Choroid plexus epithelial cell (primary cell): ENCODE measurements at regions not wholly inside any gene's neighbourhood (a gene's known extent, or its start where the extent isn't known, plus 50 kb on each side); places are given as distances from the start of the nearest gene placed in this dataset.
A peak's percentile ranks its signal among the peaks of the same experiment; 100 is the strongest.

Source experiments
- DNase-seq: peaks from one replicate; pipeline ENCODE4 v3.0.0-alpha.2; 2010; ENCODE audit warnings: low read depth
- H3K4me3 ChIP-seq: 2 replicates; pipeline ENCODE4 v1.5.1; 2011; ENCODE audit warnings: low read depth, mild to moderate bottlenecking, control low read depth, low read length, moderate library complexity
- CTCF ChIP-seq: conservative IDR thresholded peaks from 2 replicates; pipeline ENCODE4 v1.5.1; 2011; ENCODE audit warnings: low read depth, mild to moderate bottlenecking, control low read depth, inconsistent platforms, low read length, moderate library complexity

GRCh38 chr1:170460001-170460400 lies 72.0 kb upstream of the GORAB start:
- DNase-seq, result no peak
- TF ChIP-seq CTCF, result no peak
- H3K4me3 ChIP-seq, result no peak overlapping the region

DNA sequence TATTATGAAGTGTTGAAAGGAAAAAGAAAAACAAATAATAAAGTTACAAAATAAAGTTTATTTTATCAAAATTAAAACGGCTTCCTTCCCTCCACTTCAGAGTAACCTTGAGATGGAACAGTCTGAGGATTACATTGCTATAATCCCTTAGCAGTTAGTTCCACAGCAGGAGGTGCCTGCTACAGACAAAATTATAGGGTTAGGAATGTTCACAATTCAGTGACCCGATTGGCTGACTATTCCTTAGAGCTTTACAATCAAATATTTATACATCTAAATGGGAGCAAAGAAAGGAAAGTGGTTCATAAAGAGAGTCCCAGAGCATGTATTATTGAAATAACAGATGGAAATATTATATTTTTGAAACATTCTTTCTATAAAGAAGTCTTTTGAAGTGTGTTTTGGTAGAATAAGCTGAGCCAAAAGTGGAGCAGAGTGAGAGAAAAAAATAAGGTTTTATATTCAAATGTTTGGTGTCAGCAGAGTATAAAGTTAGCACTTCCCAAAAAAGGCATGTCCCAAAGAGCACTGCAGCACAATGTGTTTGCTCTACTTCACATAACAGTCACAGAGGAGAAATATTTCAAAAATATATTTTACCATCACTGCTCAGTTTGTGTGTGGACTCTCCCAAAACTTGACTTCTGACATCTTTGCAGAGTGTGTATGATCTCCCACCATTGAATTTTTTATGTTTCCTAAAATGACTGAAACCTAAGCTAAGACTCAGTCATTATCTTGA lies 71.4 kb upstream of the GORAB start:
- no peak overlapping the region for H3K4me3 ChIP-seq
- TF ChIP-seq CTCF, result no peak
- peak; percentile 31 for DNase-seq

- H3K4me3 ChIP-seq, result no peak overlapping the region
- DNase-seq, result no peak
- TF ChIP-seq CTCF, result no peak
These were observed 70.6 kb upstream of the GORAB start for GRCh38 chr1:170461291-170461747.

DNA sequence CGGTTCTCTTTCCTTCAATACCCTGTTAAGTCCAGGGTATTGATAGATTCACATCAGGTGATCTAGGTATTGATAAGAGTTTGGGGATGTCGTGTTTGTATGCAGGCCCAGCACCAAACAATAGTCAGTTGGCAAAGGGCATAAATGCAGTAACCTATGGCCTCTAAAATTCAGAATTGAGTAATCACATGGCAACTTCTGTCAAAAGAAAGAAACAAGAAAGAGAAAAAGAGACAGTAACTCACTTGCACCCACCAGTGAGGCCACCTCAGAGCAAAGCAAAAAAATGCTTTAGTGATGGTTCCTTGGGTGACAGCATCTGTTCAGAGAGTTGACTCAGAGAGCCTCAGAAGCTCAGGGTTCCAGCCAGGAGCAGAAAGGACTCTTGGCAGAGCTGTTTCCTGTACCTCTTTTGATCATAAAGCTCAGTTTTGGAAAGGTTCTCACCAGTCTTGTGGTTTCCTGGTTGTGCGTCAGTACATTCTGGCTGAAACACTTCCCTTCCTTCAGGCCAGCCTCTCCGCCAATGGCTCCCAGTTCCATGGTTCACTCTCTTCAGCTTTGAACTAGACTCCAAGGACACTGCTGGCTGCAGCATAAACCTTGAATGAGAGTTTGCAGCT lies 70.1 kb upstream of the GORAB start:
- no peak for TF ChIP-seq CTCF
- DNase-seq, result peak; percentile 26
- H3K4me3 ChIP-seq, result no peak overlapping the region

- TF ChIP-seq CTCF, result no peak
- no peak for DNase-seq
- no peak overlapping the region for H3K4me3 ChIP-seq
These were observed 61.8 kb upstream of the GORAB start for GRCh38 chr1:170470121-170470520.

- DNase-seq, result peak; percentile 3
- TF ChIP-seq CTCF, result no peak
- H3K4me3 ChIP-seq, result no peak overlapping the region
These were observed 60.4 kb upstream of the GORAB start for GRCh38 chr1:170471398-170472053.

DNA sequence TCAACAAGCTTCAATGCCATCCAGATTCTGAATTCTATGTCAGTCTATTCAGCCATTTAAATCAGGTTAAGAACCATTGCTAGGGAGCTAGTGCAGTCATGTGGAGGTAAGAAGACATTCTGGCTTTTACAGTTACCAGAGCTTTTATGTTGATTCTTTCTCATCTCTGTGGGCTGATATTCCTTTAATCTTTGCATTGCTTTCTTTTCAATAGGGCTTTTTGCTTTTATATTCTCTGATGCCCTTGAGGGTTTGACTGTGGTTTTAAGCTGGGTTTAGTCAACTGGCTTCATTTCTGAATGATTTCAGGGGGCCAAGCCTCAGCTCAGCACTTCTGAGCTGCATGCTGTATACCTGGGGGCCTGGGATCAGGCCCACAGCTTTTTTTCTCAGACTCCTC lies 51.0 kb upstream of the GORAB start:
- peak; percentile 3 for DNase-seq
- H3K4me3 ChIP-seq, result no peak overlapping the region
- TF ChIP-seq CTCF, result no peak
